Fibroblast of upper back skin (primary cell): ENCODE measurements at regions not wholly inside any gene's neighbourhood (a gene's known extent, or its start where the extent isn't known, plus 50 kb on each side); places are given as distances from the start of the nearest gene placed in this dataset.
A peak's percentile ranks its signal among the peaks of the same experiment; 100 is the strongest.

Source experiments
- DNase-seq: peaks from one replicate; pipeline ENCODE4 v3.0.0-alpha.2; 2013

- DNase-seq = no peak
Measured at GRCh38 chr11:26053966-26054365, 278.0 kb upstream of the ANO3 start.

GRCh38 chr11:26062660-26063059 lies 269.3 kb upstream of the ANO3 start:
- peak; percentile 19 for DNase-seq

- no peak for DNase-seq
Measured at GRCh38 chr11:26063915-26064314, 268.0 kb upstream of the ANO3 start.

- no peak for DNase-seq
Measured at GRCh38 chr11:26065944-26066343, 266.0 kb upstream of the ANO3 start.

- no peak for DNase-seq
Measured at GRCh38 chr11:26070714-26071380, 261.1 kb upstream of the ANO3 start.

GRCh38 chr11:26072614-26073153 lies 259.2 kb upstream of the ANO3 start:
- no peak for DNase-seq

- no peak for DNase-seq
Measured at GRCh38 chr11:26073646-26074045, 258.3 kb upstream of the ANO3 start.

- DNase-seq = no peak
Measured at GRCh38 chr11:26076233-26076990, 255.5 kb upstream of the ANO3 start.

GRCh38 chr11:26078231-26078821 lies 253.6 kb upstream of the ANO3 start:
- DNase-seq = peak; percentile 3

GRCh38 chr11:26084313-26084712 lies 247.6 kb upstream of the ANO3 start:
- no peak for DNase-seq

GRCh38 chr11:26086028-26086427 lies 245.9 kb upstream of the ANO3 start:
- no peak for DNase-seq

GRCh38 chr11:26087120-26087935 lies 244.6 kb upstream of the ANO3 start:
- no peak for DNase-seq

GRCh38 chr11:26088391-26088790 lies 243.5 kb upstream of the ANO3 start:
- peak; percentile 57 for DNase-seq

- no peak for DNase-seq
Measured at GRCh38 chr11:26090651-26091050, 241.3 kb upstream of the ANO3 start.

GRCh38 chr11:26093206-26093605 lies 238.7 kb upstream of the ANO3 start:
- no peak for DNase-seq

- no peak for DNase-seq
Measured at GRCh38 chr11:26095340-26095739, 236.6 kb upstream of the ANO3 start.

GRCh38 chr11:26096451-26096850 lies 235.5 kb upstream of the ANO3 start:
- peak; percentile 28 for DNase-seq

- DNase-seq = no peak
Measured at GRCh38 chr11:26102325-26102724, 229.6 kb upstream of the ANO3 start.

- no peak for DNase-seq
Measured at GRCh38 chr11:26105762-26106423, 226.0 kb upstream of the ANO3 start.

- peak; percentile 5 for DNase-seq
Measured at GRCh38 chr11:26106726-26107125, 225.2 kb upstream of the ANO3 start.

- no peak for DNase-seq
Measured at GRCh38 chr11:26109658-26110368, 222.1 kb upstream of the ANO3 start.

- no peak for DNase-seq
Measured at GRCh38 chr11:26112264-26112663, 219.7 kb upstream of the ANO3 start.
